ENCODE measurements at regions not wholly inside any gene's neighbourhood (a gene's known extent, or its start where the extent isn't known, plus 50 kb on each side); places are given as distances from the start of the nearest gene placed in this dataset.

DNA sequence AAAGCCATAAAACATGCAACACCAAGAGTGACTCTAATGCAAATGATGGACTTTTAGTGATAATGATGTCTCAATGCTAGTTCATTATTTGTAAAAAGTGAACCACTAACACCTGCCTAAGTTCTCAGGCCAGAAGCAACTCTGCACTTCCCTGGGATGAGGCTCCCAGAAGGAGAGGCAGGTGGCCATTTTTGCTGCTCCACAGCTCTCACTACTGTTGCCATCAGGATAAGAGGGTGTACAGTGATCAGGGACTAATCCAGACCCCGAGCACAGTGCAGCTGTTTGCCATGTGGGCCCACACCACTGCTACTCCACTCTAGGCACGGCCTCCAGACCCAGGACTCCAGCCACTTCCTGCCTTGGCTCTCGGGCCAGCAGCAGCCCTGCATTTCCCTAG lies 828.3 kb upstream of the MIR17HG start:
- TF ChIP-seq POLR2A (IDR thresholded peaks at IDR 0.05) (no peak), CTCF (IDR thresholded peaks at IDR 0.05) (no peak), POLR2AphosphoS5 (IDR thresholded peaks at IDR 0.05) (no peak)

All from prostate gland (tissue), 2 donors.